GM20000 (cell line): ENCODE measurements at regions not wholly inside any gene's neighbourhood (a gene's known extent, or its start where the extent isn't known, plus 50 kb on each side); places are given as distances from the start of the nearest gene placed in this dataset.

Source experiments
- DNase-seq: peaks from one replicate; pipeline ENCODE4 v3.0.0; 2012; ENCODE audit warnings: low spot score
- TF ChIP-seq, protein P1 (sequence below): IDR thresholded peaks from 2 replicates; pipeline ENCODE4 v1.5.1; 2012; ENCODE audit warnings: mild to moderate bottlenecking, control low read depth; ENCODE audit errors: extremely low read depth, missing control alignments

DNA sequence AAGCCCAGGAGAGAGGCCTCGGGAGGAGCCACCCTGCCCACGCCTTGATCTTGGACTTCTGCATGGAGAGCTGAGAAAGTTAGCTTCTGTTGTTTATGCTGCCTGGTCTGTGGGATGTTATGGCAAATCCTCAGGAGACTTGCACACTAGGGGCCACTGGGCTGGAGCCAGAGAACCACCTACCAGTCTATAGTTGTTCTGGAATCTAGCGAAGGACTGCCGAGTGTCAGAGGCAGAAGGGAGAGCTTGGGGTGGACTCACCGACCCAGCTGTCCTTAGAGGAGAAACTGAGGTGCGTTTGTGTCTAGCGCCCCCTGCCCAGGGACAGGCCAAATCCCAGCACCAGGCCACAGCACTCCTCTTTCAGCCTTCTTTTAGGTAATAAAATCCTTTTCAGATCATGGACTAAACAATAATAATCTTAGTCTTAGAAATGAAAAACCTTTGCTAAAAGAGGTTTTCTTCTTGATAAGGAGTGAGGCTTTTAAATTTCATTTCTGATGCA is 398.7 kb upstream of the SALL3 start:
- DNase-seq, result no peak
- TF ChIP-seq, protein P1, sequence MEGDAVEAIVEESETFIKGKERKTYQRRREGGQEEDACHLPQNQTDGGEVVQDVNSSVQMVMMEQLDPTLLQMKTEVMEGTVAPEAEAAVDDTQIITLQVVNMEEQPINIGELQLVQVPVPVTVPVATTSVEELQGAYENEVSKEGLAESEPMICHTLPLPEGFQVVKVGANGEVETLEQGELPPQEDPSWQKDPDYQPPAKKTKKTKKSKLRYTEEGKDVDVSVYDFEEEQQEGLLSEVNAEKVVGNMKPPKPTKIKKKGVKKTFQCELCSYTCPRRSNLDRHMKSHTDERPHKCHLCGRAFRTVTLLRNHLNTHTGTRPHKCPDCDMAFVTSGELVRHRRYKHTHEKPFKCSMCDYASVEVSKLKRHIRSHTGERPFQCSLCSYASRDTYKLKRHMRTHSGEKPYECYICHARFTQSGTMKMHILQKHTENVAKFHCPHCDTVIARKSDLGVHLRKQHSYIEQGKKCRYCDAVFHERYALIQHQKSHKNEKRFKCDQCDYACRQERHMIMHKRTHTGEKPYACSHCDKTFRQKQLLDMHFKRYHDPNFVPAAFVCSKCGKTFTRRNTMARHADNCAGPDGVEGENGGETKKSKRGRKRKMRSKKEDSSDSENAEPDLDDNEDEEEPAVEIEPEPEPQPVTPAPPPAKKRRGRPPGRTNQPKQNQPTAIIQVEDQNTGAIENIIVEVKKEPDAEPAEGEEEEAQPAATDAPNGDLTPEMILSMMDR, result no peak

DNA sequence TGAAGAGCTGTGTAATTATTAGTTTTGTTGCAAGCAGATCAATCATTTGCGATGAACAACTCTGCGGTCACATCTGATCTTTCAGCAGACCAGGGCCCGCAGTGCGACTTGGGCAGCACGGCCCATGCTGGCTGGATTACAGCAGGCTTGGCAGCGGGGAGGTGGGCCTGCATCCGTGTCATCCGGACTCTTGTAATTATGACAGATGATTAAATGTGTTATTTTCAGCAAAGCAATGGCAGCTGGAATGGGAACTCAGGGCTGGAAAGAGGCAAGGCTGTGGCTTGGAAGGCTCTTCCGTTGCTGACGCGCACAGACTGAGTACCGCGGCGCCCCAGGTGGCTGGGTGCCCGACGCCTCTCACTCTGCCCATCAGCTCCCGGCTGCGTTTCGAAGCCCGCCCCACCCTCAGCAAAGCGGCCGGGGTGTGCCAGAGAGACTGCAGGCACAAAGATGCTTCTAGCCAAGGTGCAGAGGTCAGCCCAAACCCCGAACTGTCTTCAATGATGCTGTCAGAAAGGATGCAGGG is 397.4 kb upstream of the SALL3 start:
- no peak for DNase-seq
- TF ChIP-seq, protein P1, result no peak

DNA sequence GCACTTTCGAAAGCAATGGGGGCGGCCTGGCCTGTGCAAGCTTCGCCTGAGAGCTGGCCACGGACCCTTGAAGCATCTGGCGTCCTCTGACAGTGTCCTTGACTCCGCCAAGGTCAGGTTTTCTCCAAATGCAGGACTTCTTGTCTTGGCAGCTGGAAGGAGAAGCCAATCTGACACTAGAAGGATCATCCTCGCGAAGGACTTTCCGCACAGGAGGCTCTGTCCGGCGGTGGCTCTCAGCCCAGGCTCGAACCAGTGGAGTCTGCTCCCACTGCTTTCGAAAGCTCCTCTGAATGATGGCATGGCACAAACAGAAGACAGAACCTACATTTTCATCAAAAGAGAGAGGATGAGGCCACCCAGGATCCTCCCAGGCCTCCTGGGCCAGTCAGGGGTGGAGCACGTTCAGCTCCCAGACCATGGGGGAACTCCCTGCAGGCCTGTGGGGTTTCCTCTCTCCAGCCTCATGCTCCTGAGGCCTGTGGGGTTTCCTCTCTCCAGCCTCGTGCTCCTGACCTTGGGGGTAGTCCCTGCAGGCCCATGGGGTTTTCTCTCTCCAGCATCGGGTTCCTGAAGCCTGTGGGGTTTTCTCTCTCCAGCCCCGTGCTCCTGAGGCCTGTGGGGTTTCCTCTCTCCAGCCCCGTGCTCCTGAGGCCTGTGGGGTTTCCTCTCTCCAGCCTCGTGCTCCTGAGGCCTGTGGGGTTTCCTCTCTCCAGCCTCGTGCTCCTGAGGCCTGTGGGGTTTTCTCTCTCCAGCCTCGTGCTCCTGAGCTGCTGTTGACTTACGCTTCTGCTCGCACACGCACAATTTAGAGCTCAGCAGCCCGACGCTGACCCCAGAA is 396.5 kb upstream of the SALL3 start:
- TF ChIP-seq, protein P1, result no peak
- DNase-seq, result no peak

DNA sequence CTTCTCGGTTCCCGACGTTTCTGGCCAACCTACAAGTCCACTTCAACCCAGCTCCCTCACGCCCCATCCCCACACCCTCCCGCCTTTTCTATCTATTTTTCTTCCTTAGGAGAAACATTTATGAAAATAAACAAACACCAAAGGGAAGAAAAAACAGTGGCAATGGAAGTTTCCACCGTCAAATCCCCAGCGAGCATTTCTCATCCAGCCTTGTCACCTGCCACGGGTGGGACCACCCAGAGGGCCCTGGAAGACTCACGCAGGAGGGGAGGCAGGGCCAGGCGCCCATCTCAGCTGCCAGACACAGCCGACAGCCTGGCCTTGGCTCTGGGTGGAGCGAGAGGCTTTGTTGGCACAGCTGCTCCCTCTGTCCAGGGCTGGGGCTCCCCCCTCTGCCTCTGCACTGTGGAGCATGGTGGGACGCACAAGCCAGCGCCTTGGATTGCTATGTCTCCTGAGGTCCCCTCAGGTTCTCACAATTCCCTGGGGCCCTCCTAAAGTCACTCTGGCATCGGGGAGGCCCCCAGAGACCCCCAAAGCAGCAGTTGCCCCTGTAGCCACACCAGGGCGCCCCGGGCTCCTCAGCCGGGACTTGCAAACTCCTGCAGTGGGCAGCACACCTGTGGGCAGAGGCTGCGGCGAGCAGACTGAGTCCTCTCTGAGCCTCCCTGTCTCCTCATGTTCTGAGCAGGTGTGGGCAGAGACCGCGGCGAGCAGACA is 395.7 kb upstream of the SALL3 start:
- no peak for DNase-seq
- TF ChIP-seq, protein P1, result no peak

DNA sequence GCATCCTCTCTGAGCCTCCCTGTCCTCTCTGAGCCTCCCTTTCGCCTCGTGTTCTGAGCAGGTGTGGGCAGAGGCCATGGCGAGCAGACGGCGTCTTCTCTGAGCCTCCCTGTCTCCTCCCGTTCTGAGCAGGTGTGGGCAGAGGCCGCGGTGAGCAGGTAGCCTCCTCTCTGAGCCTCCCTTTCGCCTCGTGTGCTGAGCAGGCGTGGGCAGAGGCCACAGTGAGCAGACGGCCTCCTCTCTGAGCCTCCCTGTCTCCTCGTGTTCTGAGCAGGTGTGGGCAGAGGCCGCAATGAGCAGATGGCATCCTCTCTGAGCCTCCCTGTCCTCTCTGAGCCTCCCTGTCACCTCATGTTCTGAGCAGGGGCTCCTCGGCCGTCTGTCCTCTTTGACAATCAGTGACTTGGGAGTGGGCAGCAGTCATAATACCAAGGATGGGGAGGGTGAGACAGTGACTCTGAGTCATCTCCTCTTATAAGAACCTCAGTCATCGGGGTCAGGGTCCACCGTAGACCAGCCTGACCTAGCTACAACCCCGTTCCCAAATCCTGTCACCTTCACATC is 395.1 kb upstream of the SALL3 start:
- no peak for DNase-seq

DNA sequence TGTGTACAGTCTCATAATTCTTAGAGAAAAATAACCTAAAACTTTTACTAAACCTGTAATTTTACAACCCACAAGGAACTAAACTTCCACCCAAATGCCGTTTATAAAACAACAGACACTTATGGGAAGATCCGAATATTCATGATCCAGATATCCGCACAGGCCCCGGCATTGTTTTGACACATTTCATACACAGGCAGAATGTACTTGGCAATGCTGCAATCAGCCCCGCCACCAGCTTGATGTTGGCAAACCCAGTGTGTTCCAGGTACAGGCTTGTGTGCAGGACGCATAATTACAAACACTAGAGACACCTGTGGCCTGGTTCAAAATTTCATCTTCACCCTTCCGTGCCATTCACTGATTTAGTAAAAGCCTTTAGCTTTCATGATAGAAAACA is 393.0 kb upstream of the SALL3 start:
- DNase-seq, result no peak
- TF ChIP-seq, protein P1, result no peak

More for the DNA sequence above, 395.1 kb upstream of the SALL3 start:
- TF ChIP-seq, protein P1, result no peak
